Stimulated activated CD4-positive, alpha-beta T cell treated with anti-CD3 and anti-CD28 coated beads, Interleukin-4, amount 100 ng/mL, for 4 hours (primary cell): ENCODE measurements at regions not wholly inside any gene's neighbourhood (a gene's known extent, or its start where the extent isn't known, plus 50 kb on each side); places are given as distances from the start of the nearest gene placed in this dataset.

Experiments
- DNase-seq, 2 experiments: peaks; one replicate each; pipeline ENCODE4 v3.0.0-alpha.2; 2020

- DNase-seq = no peak
Observed at GRCh38 chr18:38047820-38048219, 482.2 kb upstream of the CELF4 start.

GRCh38 chr18:38046651-38047050 is 481.1 kb upstream of the CELF4 start:
- no peak for DNase-seq

GRCh38 chr18:38045845-38046244 is 480.2 kb upstream of the CELF4 start:
- no peak for DNase-seq

- DNase-seq = no peak
Observed at GRCh38 chr18:38042211-38042890, 476.8 kb upstream of the CELF4 start.

- no peak for DNase-seq
Observed at GRCh38 chr18:38038242-38038641, 472.6 kb upstream of the CELF4 start.

GRCh38 chr18:38035193-38035592 is 469.6 kb upstream of the CELF4 start:
- DNase-seq = no peak

- DNase-seq = no peak
Observed at GRCh38 chr18:38033282-38033681, 467.7 kb upstream of the CELF4 start.

GRCh38 chr18:38032516-38032915 is 466.9 kb upstream of the CELF4 start:
- DNase-seq = no peak

- DNase-seq = no peak
Observed at GRCh38 chr18:38028946-38029345, 463.3 kb upstream of the CELF4 start.

GRCh38 chr18:38025433-38026038 is 459.9 kb upstream of the CELF4 start:
- DNase-seq = no peak

- DNase-seq = no peak
Observed at GRCh38 chr18:38023871-38024270, 458.3 kb upstream of the CELF4 start.

GRCh38 chr18:38022234-38022633 is 456.6 kb upstream of the CELF4 start:
- no peak for DNase-seq

- DNase-seq = no peak
Observed at GRCh38 chr18:38019292-38019691, 453.7 kb upstream of the CELF4 start.

GRCh38 chr18:38010971-38011857 is 445.6 kb upstream of the CELF4 start:
- DNase-seq = no peak

GRCh38 chr18:38010037-38010436 is 444.4 kb upstream of the CELF4 start:
- no peak for DNase-seq

- no peak for DNase-seq
Observed at GRCh38 chr18:38009320-38009719, 443.7 kb upstream of the CELF4 start.

GRCh38 chr18:38007676-38008330 is 442.2 kb upstream of the CELF4 start:
- no peak for DNase-seq

- DNase-seq = no peak
Observed at GRCh38 chr18:38007026-38007425, 441.4 kb upstream of the CELF4 start.

GRCh38 chr18:38006541-38006940 is 440.9 kb upstream of the CELF4 start:
- no peak for DNase-seq

- DNase-seq = no peak
Observed at GRCh38 chr18:37997695-37998094, 432.1 kb upstream of the CELF4 start.

GRCh38 chr18:37987901-37988300 is 422.3 kb upstream of the CELF4 start:
- no peak for DNase-seq

GRCh38 chr18:37986665-37987064 is 421.1 kb upstream of the CELF4 start:
- DNase-seq = no peak

GRCh38 chr18:37985126-37985525 is 419.5 kb upstream of the CELF4 start:
- DNase-seq = no peak
